Myocyte (in vitro differentiated cells): ENCODE measurements at regions not wholly inside any gene's neighbourhood (a gene's known extent, or its start where the extent isn't known, plus 50 kb on each side); places are given as distances from the start of the nearest gene placed in this dataset.
"Not testable (repeated sequence)": the region's sequence is repeated elsewhere in the genome, so short reads cannot be mapped to it uniquely, and the experiment has no call there.

ENCODE experiments used
- DNase-seq: peaks from one replicate; pipeline ENCODE4 v3.0.0-alpha.2; 2012; ENCODE audit warnings: low read depth

- DNase-seq, result no peak
These were observed 539.2 kb upstream of the OLFM3 start for GRCh38 chr1:102535829-102536505.

- no peak for DNase-seq
These were observed 534.3 kb upstream of the OLFM3 start for GRCh38 chr1:102531036-102531435.

GRCh38 chr1:102529446-102529845 lies 532.7 kb upstream of the OLFM3 start:
- no peak for DNase-seq

- DNase-seq, result no peak
These were observed 504.0 kb upstream of the OLFM3 start for GRCh38 chr1:102500758-102501157.

- no peak for DNase-seq
These were observed 502.2 kb upstream of the OLFM3 start for GRCh38 chr1:102498929-102499328.

GRCh38 chr1:102497810-102498209 lies 501.1 kb upstream of the OLFM3 start:
- not testable (repeated sequence) for DNase-seq

- no peak for DNase-seq
These were observed 475.8 kb upstream of the OLFM3 start for GRCh38 chr1:102472520-102472919.

GRCh38 chr1:102470767-102471166 lies 474.0 kb upstream of the OLFM3 start:
- no peak for DNase-seq

- DNase-seq, result no peak
These were observed 469.8 kb upstream of the OLFM3 start for GRCh38 chr1:102466487-102466886.

GRCh38 chr1:102463328-102463727 lies 466.6 kb upstream of the OLFM3 start:
- DNase-seq, result no peak

- not testable (repeated sequence) for DNase-seq
These were observed 445.6 kb upstream of the OLFM3 start for GRCh38 chr1:102442317-102442716.

GRCh38 chr1:102435483-102435882 lies 438.8 kb upstream of the OLFM3 start:
- DNase-seq, result no peak

GRCh38 chr1:102434421-102434820 lies 437.7 kb upstream of the OLFM3 start:
- DNase-seq, result peak; percentile 6

GRCh38 chr1:102431253-102431652 lies 434.5 kb upstream of the OLFM3 start:
- no peak for DNase-seq

- no peak for DNase-seq
These were observed 423.3 kb upstream of the OLFM3 start for GRCh38 chr1:102420034-102420433.
